CD4-positive, alpha-beta T cell (primary cell): ENCODE measurements at regions not wholly inside any gene's neighbourhood (a gene's known extent, or its start where the extent isn't known, plus 50 kb on each side); places are given as distances from the start of the nearest gene placed in this dataset.

Source experiments
- ATAC-seq: fragments of 200-7000 bp; cut with Tn5 transposase; one replicate; pipeline ENCODE4 v1.10.0; 2022; ENCODE audit warnings: mild to moderate bottlenecking; ENCODE audit not compliant: poor library complexity
- CTCF ChIA-PET: fragments of 350-600 bp; sonication (Branson Sonifier 250); formaldehyde crosslinking; loops from one replicate; lab custom pipeline; 2021; ENCODE audit warnings: antibody characterized with exemption, inconsistent platforms; lab: Charles Lee
- POLR2A ChIA-PET: fragments of 350-600 bp; sonication (Branson Sonifier 250); formaldehyde crosslinking; loops from one replicate; lab custom pipeline; 2021; ENCODE audit warnings: antibody characterized with exemption, inconsistent platforms; lab: Charles Lee
- DNase-seq, 14 experiments: peaks; one replicate each; pipeline ENCODE4 v3.0.0-alpha.2; 2013 to 2020; ENCODE audit warnings: mixed read lengths in 2 of 14
- H3K27ac ChIP-seq, 2 donors: one replicate each; pipeline versions ENCODE4 v1.5.1 to v1.7.0; 2013; ENCODE audit warnings: low read length in 2 of 2, low read depth in 1 of 2, mild to moderate bottlenecking in 1 of 2
- H3K27me3 ChIP-seq, 2 experiments: 1 replicate in 1 of 2; 2 replicates in 1 of 2; pipeline versions ENCODE4 v1.6.1 to v1.7.0; 2013; ENCODE audit warnings: low read length in 2 of 2, control low read depth in 1 of 2, mild to moderate bottlenecking in 1 of 2, moderate library complexity in 1 of 2; ENCODE audit not compliant: insufficient read depth in 2 of 2, control insufficient read depth in 1 of 2
- H3K36me3 ChIP-seq: one replicate; pipeline ENCODE4 v1.6.1; 2013; ENCODE audit warnings: low read length, control low read depth; ENCODE audit not compliant: insufficient read depth
- H3K4me1 ChIP-seq: one replicate; pipeline ENCODE4 v1.6.1; 2013; ENCODE audit warnings: low read length, control low read depth; ENCODE audit not compliant: insufficient read depth
- H3K4me3 ChIP-seq: one replicate; pipeline ENCODE4 v1.5.1; 2013; ENCODE audit warnings: mild to moderate bottlenecking, low read length, moderate library complexity
- H3K9me3 ChIP-seq, 2 experiments: 1 replicate in 1 of 2; 2 replicates in 1 of 2; pipeline versions ENCODE4 v1.6.1 to v1.7.0; 2013; ENCODE audit warnings: low read length in 2 of 2, mild to moderate bottlenecking in 2 of 2, control low read depth in 1 of 2, moderate library complexity in 1 of 2; ENCODE audit not compliant: control insufficient read depth in 1 of 2, insufficient read depth in 1 of 2
- H3K27ac Mint-ChIP-seq: one replicate; pipeline ENCODE4 v1.8.0; 2020; ENCODE audit warnings: mixed read lengths
- H3K27me3 Mint-ChIP-seq: one replicate; pipeline ENCODE4 v1.8.0; 2021; ENCODE audit warnings: mixed read lengths
- H3K36me3 Mint-ChIP-seq: one replicate; pipeline ENCODE4 v1.8.0; 2021; ENCODE audit warnings: low read depth, mixed read lengths
- H3K4me1 Mint-ChIP-seq: one replicate; pipeline ENCODE4 v1.8.0; 2021; ENCODE audit warnings: low read depth, mixed read lengths
- H3K4me3 Mint-ChIP-seq: one replicate; pipeline ENCODE4 v1.8.0; 2020; ENCODE audit warnings: mild to moderate bottlenecking, mixed read lengths
- H3K9me3 Mint-ChIP-seq: one replicate; pipeline ENCODE4 v1.8.0; 2020; ENCODE audit warnings: mixed read lengths
- intact Hi-C, 2 experiments: fragments of 100-400 bp; cut with DNase I in 1 of 2; cut with micrococcal nuclease in 1 of 2; formaldehyde crosslinking; loops; one replicate each; pipeline versions ENCODE4 v1.15.1 to v1.9.0; 2023 to 2025; cut with DNase I, micrococcal nuclease
- TF ChIP-seq, protein P1 (sequence below): fragments of 200-600 bp; IDR thresholded peaks from one replicate; pipeline ENCODE4 v1.8.0; 2022; ENCODE audit warnings: antibody characterized with exemption, mild to moderate bottlenecking

- Histone ChIP-seq H3K4me1 (no peaks in the 10 kb centered on the region), H3K9me3 (peaks cover 0 to 4% of the 10 kb centered on the region in 2 experiments), H3K27me3 (no peaks in the 10 kb centered on the region), H3K36me3 (no peaks in the 10 kb centered on the region), H3K4me3 (no peak overlapping the region), H3K27ac (no peak overlapping the region)
- Mint-ChIP-seq H3K27ac (no peak overlapping the region), H3K36me3 (no peaks in the 10 kb centered on the region), H3K9me3 (no peaks in the 10 kb centered on the region), H3K27me3 (no peaks in the 10 kb centered on the region), H3K4me1 (peaks cover 17% of the 10 kb centered on the region), H3K4me3 (no peak overlapping the region)
- intact Hi-C loops, result no loop called here
- DNase-seq, result no peak
- TF ChIP-seq, protein P1, sequence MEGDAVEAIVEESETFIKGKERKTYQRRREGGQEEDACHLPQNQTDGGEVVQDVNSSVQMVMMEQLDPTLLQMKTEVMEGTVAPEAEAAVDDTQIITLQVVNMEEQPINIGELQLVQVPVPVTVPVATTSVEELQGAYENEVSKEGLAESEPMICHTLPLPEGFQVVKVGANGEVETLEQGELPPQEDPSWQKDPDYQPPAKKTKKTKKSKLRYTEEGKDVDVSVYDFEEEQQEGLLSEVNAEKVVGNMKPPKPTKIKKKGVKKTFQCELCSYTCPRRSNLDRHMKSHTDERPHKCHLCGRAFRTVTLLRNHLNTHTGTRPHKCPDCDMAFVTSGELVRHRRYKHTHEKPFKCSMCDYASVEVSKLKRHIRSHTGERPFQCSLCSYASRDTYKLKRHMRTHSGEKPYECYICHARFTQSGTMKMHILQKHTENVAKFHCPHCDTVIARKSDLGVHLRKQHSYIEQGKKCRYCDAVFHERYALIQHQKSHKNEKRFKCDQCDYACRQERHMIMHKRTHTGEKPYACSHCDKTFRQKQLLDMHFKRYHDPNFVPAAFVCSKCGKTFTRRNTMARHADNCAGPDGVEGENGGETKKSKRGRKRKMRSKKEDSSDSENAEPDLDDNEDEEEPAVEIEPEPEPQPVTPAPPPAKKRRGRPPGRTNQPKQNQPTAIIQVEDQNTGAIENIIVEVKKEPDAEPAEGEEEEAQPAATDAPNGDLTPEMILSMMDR, result no peak
- ChIA-PET POLR2A (no interaction called here), CTCF (interaction anchor here (0.8 kb wide), 1 partner anchor 11 kb away, joined by 3 read pairs; no protein-coding TSS in a partner anchor)
- ATAC-seq, result no peak
Observed at GRCh38 chr20:4073852-4074741, 58.7 kb upstream of the RNF24 start.

GRCh38 chr20:4071178-4071693, 55.9 kb upstream of the RNF24 start:
- no peak for ATAC-seq
- H3K4me1 Mint-ChIP-seq, result peaks cover 9% of the 10 kb centered on the region
- POLR2A ChIA-PET, result no interaction called here

DNA sequence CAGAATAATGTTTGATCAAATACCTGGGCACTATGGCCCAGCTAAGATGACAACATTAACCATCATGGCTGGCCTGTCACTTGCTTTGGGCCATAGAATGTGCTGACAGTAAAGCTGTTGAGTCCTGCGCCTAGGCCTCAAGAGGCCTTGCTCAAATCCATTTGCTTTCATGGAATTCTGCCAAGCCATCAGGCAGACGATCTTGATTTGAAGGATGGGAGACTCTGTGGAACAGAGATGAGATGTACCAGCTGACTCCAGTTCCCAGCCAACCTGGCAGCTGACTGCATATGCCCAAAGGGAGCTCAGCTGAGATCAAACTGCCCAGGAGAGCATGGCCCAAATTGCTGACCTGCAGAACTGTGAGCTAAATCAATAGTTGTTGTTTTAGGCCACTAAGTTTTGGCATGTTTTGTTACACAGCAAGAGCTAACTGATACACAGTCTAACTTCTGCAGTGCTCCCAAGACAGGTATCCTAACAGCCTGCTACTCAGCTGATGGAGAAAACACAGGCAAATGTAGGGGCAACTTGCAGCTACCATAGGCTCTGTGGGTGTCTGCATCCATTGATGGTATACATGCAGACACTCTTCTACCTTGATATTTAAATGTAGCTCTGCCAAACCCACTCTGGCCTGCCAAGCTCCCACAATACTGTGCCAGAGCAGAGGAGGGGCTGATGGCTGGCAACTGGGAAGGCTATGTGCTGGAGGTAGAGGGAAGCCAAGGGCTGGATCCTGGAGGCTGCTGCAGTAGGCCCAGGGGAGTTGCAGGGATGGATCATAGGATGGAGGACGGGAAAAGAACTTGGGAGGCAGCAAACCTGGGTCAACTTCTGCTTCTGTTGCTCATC, 55.2 kb upstream of the RNF24 start:
- intact Hi-C loops, result no loop called here
- Mint-ChIP-seq H3K27ac (no peak overlapping the region), H3K27me3 (no peaks in the 10 kb centered on the region), H3K4me1 (peaks cover 14% of the 10 kb centered on the region), H3K36me3 (no peaks in the 10 kb centered on the region), H3K9me3 (no peaks in the 10 kb centered on the region), H3K4me3 (no peak overlapping the region)
- CTCF ChIA-PET, result interaction anchor here (0.6 to 1.1 kb wide), 3 partner anchors 15 to 190 kb away, joined by 3 to 4 read pairs (median 3); no protein-coding TSS in a partner anchor
- Histone ChIP-seq H3K27me3 (no peaks in the 10 kb centered on the region), H3K4me3 (no peak overlapping the region), H3K4me1 (no peaks in the 10 kb centered on the region), H3K36me3 (no peaks in the 10 kb centered on the region), H3K9me3 (peaks cover 0 to 4% of the 10 kb centered on the region in 2 experiments), H3K27ac (no peak overlapping the region)
- TF ChIP-seq, protein P1, result no peak
- ATAC-seq, result no peak
- DNase-seq, result no peak
- POLR2A ChIA-PET, result no interaction called here

More at GRCh38 chr20:4071178-4071693, 55.9 kb upstream of the RNF24 start:
- H3K9me3 Mint-ChIP-seq, result no peaks in the 10 kb centered on the region
- no peak overlapping the region for H3K27ac ChIP-seq
- CTCF ChIA-PET, result interaction anchor here (0.6 to 1.1 kb wide), 3 partner anchors 14 to 191 kb away, joined by 3 to 4 read pairs (median 3); no protein-coding TSS in a partner anchor
- peaks cover 0 to 4% of the 10 kb centered on the region in 2 experiments for H3K9me3 ChIP-seq
- H3K27me3 Mint-ChIP-seq, result no peaks in the 10 kb centered on the region
- DNase-seq, result no peak
- no peaks in the 10 kb centered on the region for H3K4me1 ChIP-seq
- H3K27me3 ChIP-seq, result no peaks in the 10 kb centered on the region
- H3K4me3 Mint-ChIP-seq, result no peak overlapping the region
- no peak overlapping the region for H3K4me3 ChIP-seq
- no peaks in the 10 kb centered on the region for H3K36me3 Mint-ChIP-seq
- TF ChIP-seq, protein P1, result no peak
- intact Hi-C loops, result no loop called here
- H3K36me3 ChIP-seq, result no peaks in the 10 kb centered on the region
- H3K27ac Mint-ChIP-seq, result no peak overlapping the region
